GM18517 (cell line): ENCODE measurements at regions not wholly inside any gene's neighbourhood (a gene's known extent, or its start where the extent isn't known, plus 50 kb on each side); places are given as distances from the start of the nearest gene placed in this dataset.
A peak's percentile ranks its signal among the peaks of the same experiment; 100 is the strongest.

ENCODE experiments used
- ATAC-seq: cut with Tn5 transposase; IDR thresholded peaks from one replicate; pipeline ENCODE4 v1.9.1; 2021; ENCODE audit warnings: mild to moderate bottlenecking, moderate library complexity; ENCODE audit not compliant: unreplicated experiment

DNA sequence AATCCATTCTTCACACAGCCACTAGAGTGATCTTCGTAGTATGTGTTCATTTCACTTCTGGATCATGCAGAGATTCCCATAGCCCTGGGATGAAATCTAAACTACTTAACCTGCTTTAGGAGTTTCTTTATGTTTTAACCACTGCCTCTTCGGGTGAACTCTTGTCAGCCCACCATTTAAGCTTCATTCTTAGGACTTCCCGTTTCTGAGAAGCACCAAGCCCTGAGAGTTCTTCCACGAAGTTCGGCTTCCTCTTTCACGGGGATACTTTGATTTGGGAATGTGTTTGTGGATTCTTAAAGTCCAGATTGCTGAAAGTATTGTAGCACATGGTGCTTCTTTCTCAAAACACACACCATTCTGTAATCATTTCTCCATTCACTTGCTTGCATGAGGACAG lies 205.0 kb downstream of the UBE2E3 start:
- ATAC-seq = no peak

DNA sequence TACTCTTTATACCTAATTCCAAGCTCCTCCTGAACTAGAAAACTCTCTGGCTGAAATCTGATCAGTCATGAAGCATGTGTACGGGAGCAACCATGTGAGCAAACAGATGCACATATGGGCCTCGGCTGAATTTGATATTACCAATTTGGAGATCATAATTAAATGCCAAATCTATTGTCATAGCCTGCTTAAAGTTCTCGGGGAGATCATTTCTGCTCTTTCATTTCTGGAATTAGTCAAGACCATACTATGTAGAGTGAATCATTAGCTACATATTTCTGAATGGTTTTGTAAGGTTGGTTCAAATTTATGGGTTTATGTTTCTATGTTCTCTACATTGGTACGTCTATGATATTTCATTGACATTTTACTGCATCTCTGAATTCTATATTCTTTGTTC lies 205.5 kb downstream of the UBE2E3 start:
- no peak for ATAC-seq

DNA sequence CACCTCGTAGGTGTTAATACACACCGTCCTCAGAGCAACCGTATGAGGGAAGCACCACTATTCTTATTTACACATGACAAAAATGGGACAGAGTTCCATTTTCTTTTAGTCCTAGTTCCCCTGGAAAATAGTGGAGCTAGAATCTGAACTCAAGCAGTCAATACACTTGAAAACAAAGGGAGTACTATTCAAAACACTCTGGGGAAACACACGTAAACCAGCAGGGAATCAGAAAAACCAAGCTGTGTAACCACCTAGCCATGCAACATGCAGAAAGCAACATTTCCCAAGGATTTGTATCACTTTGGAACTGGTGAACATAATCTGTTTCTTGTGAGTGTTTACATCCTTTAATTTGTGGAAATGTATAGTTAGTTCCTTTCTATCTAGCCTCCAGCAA lies 208.2 kb downstream of the UBE2E3 start:
- no peak for ATAC-seq

DNA sequence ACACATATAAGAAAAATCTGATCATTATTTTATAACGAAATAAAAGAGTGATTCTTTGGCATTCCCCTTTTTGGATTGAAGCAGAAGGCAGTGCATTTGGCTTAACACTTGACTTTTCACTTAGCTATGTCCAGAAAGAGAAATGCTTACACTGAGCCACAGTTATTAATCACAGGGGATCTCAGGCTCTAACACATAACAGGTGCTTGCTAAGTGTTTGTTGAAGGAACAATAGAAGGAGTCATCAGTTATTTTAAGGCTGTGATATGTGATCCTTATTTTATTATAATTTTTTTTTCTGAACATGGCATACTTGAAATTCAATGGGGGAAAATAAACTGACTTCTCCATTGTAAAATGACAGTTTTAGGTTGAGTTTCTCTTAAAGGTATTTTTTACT lies 209.5 kb downstream of the UBE2E3 start:
- ATAC-seq = no peak

DNA sequence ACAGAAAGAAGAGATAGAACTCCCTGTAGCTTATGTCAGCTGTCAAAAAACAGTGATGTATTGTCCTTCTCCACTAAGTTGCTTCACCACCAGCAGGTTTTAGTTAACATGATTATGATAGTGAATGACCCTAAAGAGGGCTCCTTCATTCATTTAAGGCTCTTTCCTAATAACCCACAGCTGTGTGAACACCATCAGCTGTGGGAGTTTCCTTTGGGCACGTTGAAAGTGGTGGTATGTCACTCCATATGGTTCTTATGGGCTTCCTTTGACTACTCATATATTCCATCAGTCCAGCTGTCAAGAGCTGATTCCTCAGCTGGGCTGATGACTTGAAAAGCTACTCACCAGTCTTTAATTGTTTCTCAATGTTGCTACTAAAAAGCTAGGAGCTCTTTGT lies 210.3 kb downstream of the UBE2E3 start:
- ATAC-seq = no peak

DNA sequence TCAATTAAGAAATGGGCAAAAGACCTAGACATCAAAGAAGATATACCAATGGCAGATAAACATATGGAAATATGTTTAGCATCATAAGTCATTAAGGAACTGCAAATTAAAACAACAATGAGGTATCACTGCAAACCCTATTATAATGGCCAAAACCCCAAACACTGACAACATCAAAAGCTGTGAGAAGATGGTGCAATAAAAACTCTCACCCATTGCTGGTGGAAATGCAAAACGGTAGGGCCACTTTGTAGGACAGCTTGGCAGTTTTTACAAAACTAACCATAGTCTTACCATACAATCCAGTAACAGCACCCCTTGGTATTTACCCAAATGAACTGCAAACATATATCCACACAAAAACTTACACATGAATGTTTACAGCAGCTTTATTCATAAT lies 213.1 kb downstream of the UBE2E3 start:
- no peak for ATAC-seq

DNA sequence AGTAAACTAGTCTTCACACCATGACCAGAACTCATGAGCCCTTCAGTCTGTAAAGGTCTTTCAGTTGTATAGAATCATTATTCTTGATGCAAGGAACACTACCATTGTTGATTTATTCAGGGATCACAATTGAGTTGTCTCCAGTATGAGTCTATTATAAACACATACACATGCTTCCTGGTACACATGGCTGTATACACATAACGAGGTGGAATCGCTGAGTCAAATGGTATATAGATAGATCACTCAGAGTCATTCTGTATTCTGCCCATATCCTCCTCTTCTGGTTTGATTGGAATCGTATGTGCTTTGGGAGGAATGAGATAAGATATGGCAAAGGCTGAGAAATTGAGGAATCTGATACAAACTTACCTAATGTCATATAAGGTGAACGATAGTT lies 216.0 kb downstream of the UBE2E3 start:
- ATAC-seq = no peak

DNA sequence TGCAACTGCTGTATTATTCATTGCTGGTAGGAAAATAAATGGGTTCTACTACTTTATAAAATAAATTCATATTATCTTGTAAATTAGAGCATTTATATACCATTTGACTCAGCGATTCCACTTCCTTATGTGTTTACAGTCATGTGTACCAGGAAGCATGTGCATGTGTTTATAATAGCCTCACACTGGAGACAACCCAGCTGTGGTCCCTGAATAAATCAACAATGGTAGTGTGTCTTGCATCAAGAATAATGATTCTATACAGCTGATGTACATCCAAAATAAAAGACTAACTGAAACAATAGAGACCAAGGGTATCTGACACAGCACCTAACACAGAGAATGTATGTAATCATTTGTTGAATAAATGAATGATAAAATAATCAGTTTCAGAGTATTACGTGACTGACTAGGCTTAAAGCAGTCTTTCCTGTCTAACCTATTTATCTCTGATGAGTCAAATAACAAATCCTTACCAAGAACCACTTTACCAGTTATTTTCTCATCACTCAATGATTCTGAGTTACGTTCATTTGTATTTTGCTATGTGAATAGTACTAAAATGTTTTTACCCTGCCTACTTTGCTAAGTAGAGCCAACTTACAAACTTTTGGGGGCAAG lies 216.8 kb downstream of the UBE2E3 start:
- ATAC-seq = no peak

DNA sequence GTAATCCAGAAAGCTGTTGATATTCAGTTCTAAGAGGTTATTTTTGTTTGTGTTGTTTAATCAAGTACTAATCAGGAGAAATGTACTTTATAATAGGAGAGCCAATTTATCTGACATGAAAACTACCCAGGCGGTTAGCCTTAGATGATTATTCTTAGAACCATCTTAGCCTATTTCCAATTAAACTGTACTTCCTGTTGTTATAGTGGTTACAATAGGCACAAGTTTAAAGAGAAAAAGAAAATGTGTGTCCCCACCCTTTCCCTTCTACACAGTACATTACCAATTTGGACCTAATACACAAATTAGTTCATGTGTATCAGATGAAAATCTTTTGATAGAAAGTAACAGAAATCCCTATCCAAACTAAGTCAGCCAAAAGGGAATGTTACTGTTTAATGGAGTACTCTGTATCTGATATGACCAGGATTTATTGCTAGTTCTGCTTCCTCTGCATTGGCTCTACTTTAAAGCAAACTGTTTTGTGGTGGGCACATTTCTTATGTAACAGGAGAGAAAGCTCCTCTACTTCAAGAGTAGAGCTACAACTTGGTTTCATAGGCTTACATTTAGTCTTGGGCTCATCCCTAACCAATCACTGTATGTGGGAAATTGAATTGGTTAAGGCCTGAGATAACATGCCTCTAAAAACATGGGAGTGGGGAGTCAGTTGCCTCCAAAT lies 217.9 kb downstream of the UBE2E3 start:
- no peak for ATAC-seq

DNA sequence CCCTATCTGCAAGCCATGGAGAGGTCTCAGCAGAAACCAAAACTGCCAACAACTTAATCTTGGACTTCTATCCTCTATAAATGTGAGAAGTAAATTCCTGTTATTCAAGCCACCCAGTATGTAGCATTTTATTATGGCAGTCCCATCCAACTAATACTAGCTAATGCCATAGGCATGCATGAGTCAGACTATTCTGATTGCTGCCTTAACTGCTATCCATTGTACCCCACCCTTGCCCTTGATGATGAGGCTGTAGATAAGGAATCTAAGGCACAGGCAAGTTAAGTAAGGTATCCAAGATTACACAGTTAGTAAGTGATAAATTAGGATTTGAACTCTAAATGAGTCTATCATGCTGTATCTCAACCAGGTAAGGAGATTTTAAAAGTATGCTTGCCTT lies 223.0 kb downstream of the UBE2E3 start:
- no peak for ATAC-seq

DNA sequence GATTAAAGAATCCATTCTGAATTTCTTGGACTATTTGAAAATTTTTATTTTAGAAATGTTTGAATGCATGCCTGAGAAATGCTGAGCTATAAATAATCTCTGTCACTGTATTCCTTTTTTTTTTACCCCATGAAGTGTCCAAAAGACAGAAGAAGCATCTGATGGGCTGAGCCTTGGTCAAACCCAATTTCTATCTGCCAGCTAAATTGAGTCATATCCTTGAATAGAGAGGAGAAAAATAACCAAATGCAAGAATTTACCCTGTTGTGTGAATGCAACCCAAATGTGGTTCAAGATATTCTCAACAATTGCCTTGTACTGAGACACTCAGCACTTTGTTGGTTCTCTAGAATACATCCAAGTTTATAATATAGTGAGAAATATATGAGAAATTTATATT lies 223.5 kb downstream of the UBE2E3 start:
- ATAC-seq = no peak

DNA sequence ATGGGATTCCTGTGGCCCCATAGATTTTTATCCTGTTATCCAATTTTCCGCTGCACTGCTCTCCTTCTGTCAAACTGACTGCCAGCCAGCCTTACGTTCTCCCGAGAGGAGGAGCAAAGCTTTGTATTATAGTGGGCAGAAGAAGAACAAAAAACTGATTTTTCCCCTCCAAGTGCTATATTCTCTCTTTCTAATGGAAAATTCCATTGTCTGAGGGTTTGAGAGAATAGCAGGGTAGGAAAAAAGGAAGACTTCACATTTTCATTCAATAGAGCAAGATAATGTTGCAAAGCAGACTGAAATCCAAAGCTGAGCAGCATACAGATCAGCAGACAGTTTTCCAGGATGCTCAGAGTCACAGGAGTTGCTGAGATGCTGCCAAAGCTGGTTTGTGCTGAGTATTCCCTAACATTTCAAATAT lies 238.0 kb downstream of the UBE2E3 start:
- no peak for ATAC-seq

DNA sequence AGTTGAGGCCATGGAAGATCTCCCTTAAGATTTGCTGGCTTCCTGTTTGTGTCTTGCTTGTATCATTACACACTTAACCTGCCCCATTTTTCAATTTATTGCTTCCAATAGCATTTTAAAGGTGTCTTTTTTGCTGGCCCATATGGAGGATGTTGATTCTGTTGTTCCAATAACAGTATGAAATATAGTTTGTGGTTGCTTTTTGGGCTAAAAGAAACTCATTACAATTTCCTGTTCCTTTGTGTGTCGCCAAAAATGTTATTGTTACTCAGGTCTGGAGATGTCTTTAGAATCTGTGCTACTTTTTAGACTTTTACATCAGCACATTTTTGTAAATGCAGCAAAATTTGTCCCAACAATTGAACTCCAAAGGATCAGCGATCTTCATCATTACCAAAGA lies 234.0 kb upstream of the ITGA4 start:
- no peak for ATAC-seq

DNA sequence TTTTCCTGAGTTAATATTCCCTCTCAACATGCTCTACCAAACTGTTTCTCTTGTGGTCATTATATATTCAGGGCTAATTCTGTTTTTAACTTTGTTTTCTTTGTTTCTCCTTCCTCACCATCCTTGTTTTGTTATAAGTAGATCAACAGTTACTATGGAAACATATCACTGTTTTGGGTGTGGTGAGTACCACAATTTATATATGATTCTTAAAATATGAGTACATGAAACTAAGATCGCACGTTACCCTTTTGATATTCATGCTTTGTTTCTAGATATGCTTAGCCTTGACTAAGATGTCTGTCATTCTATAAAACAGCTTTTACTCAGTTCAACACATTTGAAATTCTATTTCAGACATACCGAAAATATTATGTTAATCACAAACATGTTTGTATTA lies 232.3 kb upstream of the ITGA4 start:
- ATAC-seq = no peak

DNA sequence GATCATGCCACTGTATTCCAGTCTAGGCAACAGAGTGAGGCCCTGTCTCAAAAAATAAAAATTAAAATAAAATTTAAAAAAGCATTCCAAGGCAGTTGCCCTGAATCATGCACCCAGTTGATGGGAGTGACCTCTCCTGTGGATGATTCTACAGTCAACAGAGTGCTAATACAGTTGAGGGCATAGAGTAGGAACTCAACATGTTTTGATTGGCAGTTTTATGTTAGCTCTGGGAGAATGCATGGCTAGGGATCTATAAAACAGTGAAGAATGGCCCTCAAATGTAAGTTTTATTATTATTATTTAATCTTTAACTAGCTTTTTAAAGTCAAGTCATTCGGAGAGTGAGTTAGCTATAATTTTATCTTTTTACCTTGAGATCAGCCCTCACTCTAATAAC lies 228.5 kb upstream of the ITGA4 start:
- no peak for ATAC-seq

DNA sequence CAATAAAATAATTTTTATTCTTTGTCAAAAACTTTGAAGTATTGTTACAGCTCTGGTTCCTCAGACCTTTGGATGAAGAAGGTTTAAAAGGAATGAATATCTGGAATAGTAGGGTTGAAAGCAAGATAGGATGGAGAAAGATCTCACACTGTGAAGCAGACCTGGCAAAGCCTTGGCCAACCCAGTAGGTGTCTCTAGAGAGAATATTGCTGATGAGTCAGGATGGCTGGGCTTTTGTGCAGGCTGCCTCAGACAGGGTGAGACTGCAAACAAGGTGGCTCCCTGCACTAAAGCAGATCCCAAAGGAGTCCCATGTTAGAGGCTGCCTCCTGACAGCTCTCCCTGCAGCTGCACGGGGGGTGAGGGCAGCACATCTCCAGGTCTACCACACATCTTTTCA lies 226.0 kb upstream of the ITGA4 start:
- ATAC-seq = no peak

DNA sequence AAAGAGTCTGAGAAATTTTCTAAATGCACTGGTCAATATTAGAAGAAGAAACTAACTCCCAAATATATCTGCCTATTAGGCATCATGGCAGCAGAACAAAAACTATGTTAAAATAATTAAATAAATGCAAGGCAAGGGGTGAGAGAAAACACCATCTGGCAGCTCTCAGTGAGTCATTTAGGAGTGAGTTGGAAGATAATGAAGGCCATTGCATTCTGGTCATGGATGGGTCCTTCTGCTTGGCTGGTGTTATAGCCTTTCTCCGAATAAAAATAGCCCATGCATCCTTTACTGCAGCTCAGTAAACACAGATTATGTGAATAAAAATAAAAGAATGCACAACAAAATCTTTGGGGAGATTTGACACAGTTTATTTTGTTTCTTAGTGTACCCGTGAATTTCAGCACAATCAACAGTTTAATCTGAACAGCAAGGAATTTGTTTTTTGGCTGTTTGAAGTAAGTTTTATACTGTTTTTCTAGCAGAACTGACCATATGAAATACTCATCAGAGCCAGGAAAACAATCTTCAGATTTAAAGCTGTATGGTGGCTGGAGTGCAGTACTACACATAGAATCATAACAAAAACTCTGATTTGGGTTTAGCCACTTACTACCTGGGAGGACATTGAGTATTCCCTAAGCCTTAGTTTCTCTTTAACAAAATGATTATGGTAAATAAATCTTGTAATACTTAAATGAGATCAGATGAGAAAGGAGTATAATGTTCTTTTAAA lies 225.1 kb upstream of the ITGA4 start:
- ATAC-seq = no peak

DNA sequence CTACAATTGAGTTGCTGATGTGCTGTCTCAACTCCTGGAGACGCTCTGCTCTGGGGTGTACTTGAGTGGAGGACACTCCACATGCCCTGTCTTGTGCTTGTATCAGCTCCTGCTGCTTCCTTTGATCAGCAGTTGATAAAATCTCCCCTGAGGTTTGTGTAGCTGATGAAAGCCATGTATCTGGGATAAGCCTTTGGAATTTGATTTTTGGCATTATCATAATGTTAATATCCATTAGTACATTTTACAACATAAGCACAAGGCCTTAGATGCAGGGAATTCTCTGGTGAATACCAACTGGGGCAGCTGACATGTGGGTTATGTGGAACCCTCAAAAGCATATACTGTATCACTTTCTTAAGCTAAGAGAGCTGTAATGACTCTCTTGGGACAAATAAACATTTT lies 222.7 kb upstream of the ITGA4 start:
- ATAC-seq = no peak

DNA sequence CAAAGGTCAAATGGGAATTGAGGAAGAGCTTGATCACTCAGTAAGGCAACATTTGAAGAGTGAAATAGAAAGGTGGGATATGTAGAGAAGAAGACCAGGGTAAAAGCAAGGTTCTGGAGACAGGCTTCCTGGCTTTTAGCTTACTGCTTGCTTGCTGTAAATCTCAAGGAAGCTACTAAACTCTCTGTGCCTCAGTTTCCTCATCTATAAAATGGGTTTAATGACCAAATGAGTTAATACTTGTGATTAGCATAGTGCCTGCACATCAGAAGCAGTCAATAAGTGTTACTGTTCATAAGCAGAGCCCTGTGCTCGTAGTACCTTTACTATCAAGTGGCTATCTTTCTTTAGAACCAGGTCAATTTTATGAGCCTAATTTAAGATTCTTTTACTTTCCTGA lies 222.2 kb upstream of the ITGA4 start:
- no peak for ATAC-seq

DNA sequence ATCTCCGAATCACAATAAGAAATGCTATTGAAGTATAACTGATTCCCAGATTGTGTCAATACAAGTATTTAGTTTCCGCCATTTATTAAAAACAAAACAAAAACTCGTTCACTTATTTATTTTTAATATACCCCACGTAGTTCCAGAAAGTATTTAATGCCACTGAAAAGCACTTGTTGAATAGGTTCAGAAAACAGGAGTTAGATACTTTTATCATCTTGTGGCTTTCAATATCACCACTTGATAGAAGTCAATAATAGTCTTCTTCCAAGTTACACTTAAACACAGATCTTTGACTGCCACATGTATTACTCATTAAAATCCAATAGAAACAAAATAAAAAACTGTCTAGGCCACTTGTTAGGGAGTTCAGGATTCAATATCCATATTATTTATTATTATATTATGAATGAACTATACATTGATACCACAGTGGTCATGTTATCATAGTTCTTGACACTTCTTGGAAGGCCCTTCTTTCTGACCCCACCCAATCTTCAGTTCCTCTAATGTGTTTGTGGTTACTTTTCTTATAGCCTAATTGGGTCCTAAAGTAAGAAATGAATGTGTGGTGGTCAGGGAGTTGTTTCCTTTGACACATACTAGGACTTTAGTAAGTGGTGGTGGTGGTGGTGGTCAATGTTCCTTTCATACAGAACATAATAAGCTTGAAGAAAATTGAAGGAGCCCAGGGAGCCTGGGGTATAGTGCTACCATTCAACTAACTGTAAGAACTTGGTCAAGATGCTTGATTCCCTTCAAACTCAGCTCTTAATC lies 221.3 kb upstream of the ITGA4 start:
- ATAC-seq = peak; percentile 97

DNA sequence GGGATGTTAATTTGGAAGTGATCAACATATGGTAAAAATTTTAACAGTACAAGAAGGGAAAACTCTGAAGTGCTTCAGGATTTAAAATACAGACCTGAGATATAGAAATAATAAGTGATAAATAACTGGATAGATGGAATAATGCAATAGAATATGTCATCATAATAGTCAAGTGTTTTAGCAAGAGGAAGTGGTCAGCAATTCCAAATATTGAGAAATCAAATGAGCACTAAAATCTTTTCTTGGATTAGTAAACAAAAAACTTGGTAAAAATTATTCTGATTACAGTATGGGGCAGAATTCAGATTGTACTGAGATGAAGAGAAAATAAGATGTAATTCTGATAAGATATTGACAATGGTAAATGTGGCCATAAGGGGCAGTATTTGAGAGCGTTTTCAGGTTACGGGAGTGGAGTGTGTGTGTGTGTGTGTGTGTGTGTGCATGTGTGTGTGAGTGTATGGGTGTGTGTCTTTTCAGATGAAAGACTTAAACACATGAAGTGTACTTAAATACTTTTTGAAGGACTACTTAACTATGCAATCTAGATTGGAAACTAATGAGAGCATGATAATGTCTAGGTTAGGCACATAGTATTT lies 217.9 kb upstream of the ITGA4 start:
- no peak for ATAC-seq
